ENCODE measurements at regions not wholly inside any gene's neighbourhood (a gene's known extent, or its start where the extent isn't known, plus 50 kb on each side); places are given as distances from the start of the nearest gene placed in this dataset.

- no peaks in the 10 kb centered on the region for H3K27me3 ChIP-seq (replicated peaks in 2 of 5; ENCODE audit: control insufficient read depth in 4 of 5, insufficient read depth in 5 of 5, low read length in 4 of 5)
- peaks cover 0 to 4% (median 0%) of the 10 kb centered on the region in 5 experiments for H3K9me3 ChIP-seq (ENCODE audit: control extremely low read depth in 1 of 5, control insufficient read depth in 4 of 5, insufficient read depth in 2 of 5, low read depth in 1 of 5, low read length in 4 of 5)
- H3K4me3 ChIP-seq (ENCODE audit: control insufficient read depth in 1 of 7, extremely low read depth in 1 of 7, insufficient read depth in 4 of 7, low read depth in 2 of 7, low read length in 6 of 7), result no peak overlapping the region
- ChIA-PET POLR2A (no interaction called here), CTCF (no interaction called here)
- no peak overlapping the region for H3K27ac ChIP-seq (ENCODE audit: insufficient read depth in 1 of 2, low read depth in 1 of 2, low read length in 2 of 2, poor library complexity in 1 of 2, severe bottlenecking in 2 of 2)
- DNase-seq, result no peak
- peaks cover 0 to 16% (median 11%) of the 10 kb centered on the region in 4 experiments for H3K4me1 ChIP-seq (ENCODE audit: control extremely low read depth in 1 of 4, control insufficient read depth in 4 of 4, insufficient read depth in 4 of 4, low read length in 3 of 4)
- H3K36me3 ChIP-seq (ENCODE audit: control insufficient read depth in 4 of 4, insufficient read depth in 4 of 4, low read length in 3 of 4), result peaks cover 0 to 3% (median 0%) of the 10 kb centered on the region in 4 experiments
- 93% methylated on average over 3 of the region's 3 CpGs for WGBS (ENCODE audit: insufficient coverage)
Measured at GRCh38 chr4:123283371-123283895, 113.2 kb upstream of the SPRY1 start.

- Histone ChIP-seq H3K4me1 (ENCODE audit: control extremely low read depth in 1 of 4, control insufficient read depth in 4 of 4, insufficient read depth in 4 of 4, low read length in 3 of 4) (peaks cover 0 to 16% (median 11%) of the 10 kb centered on the region in 4 experiments), H3K27ac (ENCODE audit: insufficient read depth in 1 of 2, low read depth in 1 of 2, low read length in 2 of 2, poor library complexity in 1 of 2, severe bottlenecking in 2 of 2) (no peak overlapping the region), H3K9me3 (ENCODE audit: control extremely low read depth in 1 of 5, control insufficient read depth in 4 of 5, insufficient read depth in 2 of 5, low read depth in 1 of 5, low read length in 4 of 5) (peaks cover 0 to 8% (median 0%) of the 10 kb centered on the region in 5 experiments), H3K27me3 (replicated peaks in 2 of 5; ENCODE audit: control insufficient read depth in 4 of 5, insufficient read depth in 5 of 5, low read length in 4 of 5) (no peaks in the 10 kb centered on the region), H3K36me3 (ENCODE audit: control insufficient read depth in 4 of 4, insufficient read depth in 4 of 4, low read length in 3 of 4) (peaks cover 0 to 3% (median 2%) of the 10 kb centered on the region in 4 experiments), H3K4me3 (ENCODE audit: control insufficient read depth in 1 of 7, extremely low read depth in 1 of 7, insufficient read depth in 4 of 7, low read depth in 2 of 7, low read length in 6 of 7) (peak overlapping the region in 1 of 7 experiments; percentile 10)
- POLR2A ChIA-PET, result no interaction called here
- peak; percentile 10 to 79 (median 59) for DNase-seq
- no CpG with 5 or more reads among the region's 2 CpGs for WGBS (ENCODE audit: insufficient coverage)
- CTCF ChIA-PET, result no interaction called here
Measured at GRCh38 chr4:123284168-123284567, 112.4 kb upstream of the SPRY1 start.

GRCh38 chr4:123286903-123287466 lies 109.6 kb upstream of the SPRY1 start:
- CTCF ChIA-PET, result interaction anchor here (0.9 kb wide), 1 partner anchor 9 kb away, joined by 3 read pairs; no protein-coding TSS in a partner anchor
- no peak for DNase-seq
- Histone ChIP-seq H3K4me3 (ENCODE audit: control insufficient read depth in 1 of 7, extremely low read depth in 1 of 7, insufficient read depth in 4 of 7, low read depth in 2 of 7, low read length in 6 of 7) (no peak overlapping the region), H3K27ac (ENCODE audit: insufficient read depth in 1 of 2, low read depth in 1 of 2, low read length in 2 of 2, poor library complexity in 1 of 2, severe bottlenecking in 2 of 2) (no peak overlapping the region), H3K4me1 (ENCODE audit: control extremely low read depth in 1 of 4, control insufficient read depth in 4 of 4, insufficient read depth in 4 of 4, low read length in 3 of 4) (peaks cover 0 to 16% (median 11%) of the 10 kb centered on the region in 4 experiments), H3K36me3 (ENCODE audit: control insufficient read depth in 4 of 4, insufficient read depth in 4 of 4, low read length in 3 of 4) (peaks cover 0 to 3% (median 3%) of the 10 kb centered on the region in 4 experiments), H3K27me3 (replicated peaks in 2 of 5; ENCODE audit: control insufficient read depth in 4 of 5, insufficient read depth in 5 of 5, low read length in 4 of 5) (no peaks in the 10 kb centered on the region), H3K9me3 (ENCODE audit: control extremely low read depth in 1 of 5, control insufficient read depth in 4 of 5, insufficient read depth in 2 of 5, low read depth in 1 of 5, low read length in 4 of 5) (peaks cover 4 to 34% (median 6%) of the 10 kb centered on the region in 5 experiments)
- POLR2A ChIA-PET, result interaction anchor here (0.6 to 0.7 kb wide), 2 partner anchors 67 to 676 kb away, joined by 4 to 10 read pairs; no protein-coding TSS in a partner anchor
- WGBS (ENCODE audit: insufficient coverage), result 100% methylated on average over 1 of the region's 2 CpGs

GRCh38 chr4:123288309-123289025 lies 108.1 kb upstream of the SPRY1 start:
- peaks cover 0 to 16% (median 11%) of the 10 kb centered on the region in 4 experiments for H3K4me1 ChIP-seq (ENCODE audit: control extremely low read depth in 1 of 4, control insufficient read depth in 4 of 4, insufficient read depth in 4 of 4, low read length in 3 of 4)
- 100% methylated on average over 2 of the region's 3 CpGs for WGBS (ENCODE audit: insufficient coverage)
- POLR2A ChIA-PET, result no interaction called here
- no peak for DNase-seq
- H3K27me3 ChIP-seq (replicated peaks in 2 of 5; ENCODE audit: control insufficient read depth in 4 of 5, insufficient read depth in 5 of 5, low read length in 4 of 5), result no peaks in the 10 kb centered on the region
- H3K36me3 ChIP-seq (ENCODE audit: control insufficient read depth in 4 of 4, insufficient read depth in 4 of 4, low read length in 3 of 4), result peaks cover 3 to 11% (median 3%) of the 10 kb centered on the region in 4 experiments
- H3K27ac ChIP-seq (ENCODE audit: insufficient read depth in 1 of 2, low read depth in 1 of 2, low read length in 2 of 2, poor library complexity in 1 of 2, severe bottlenecking in 2 of 2), result no peak overlapping the region
- no peak overlapping the region for H3K4me3 ChIP-seq (ENCODE audit: control insufficient read depth in 1 of 7, extremely low read depth in 1 of 7, insufficient read depth in 4 of 7, low read depth in 2 of 7, low read length in 6 of 7)
- CTCF ChIA-PET, result interaction anchor here (0.7 kb wide), 1 partner anchor 14 kb away, joined by 3 read pairs; no protein-coding TSS in a partner anchor
- H3K9me3 ChIP-seq (ENCODE audit: control extremely low read depth in 1 of 5, control insufficient read depth in 4 of 5, insufficient read depth in 2 of 5, low read depth in 1 of 5, low read length in 4 of 5), result peaks cover 4 to 49% (median 11%) of the 10 kb centered on the region in 5 experiments

- no peaks in the 10 kb centered on the region for H3K27me3 ChIP-seq (replicated peaks in 2 of 5; ENCODE audit: control insufficient read depth in 4 of 5, insufficient read depth in 5 of 5, low read length in 4 of 5)
- H3K4me3 ChIP-seq (ENCODE audit: control insufficient read depth in 1 of 7, extremely low read depth in 1 of 7, insufficient read depth in 4 of 7, low read depth in 2 of 7, low read length in 6 of 7), result no peak overlapping the region
- H3K9me3 ChIP-seq (ENCODE audit: control extremely low read depth in 1 of 5, control insufficient read depth in 4 of 5, insufficient read depth in 2 of 5, low read depth in 1 of 5, low read length in 4 of 5), result peaks cover 4 to 56% (median 12%) of the 10 kb centered on the region in 5 experiments
- H3K4me1 ChIP-seq (ENCODE audit: control extremely low read depth in 1 of 4, control insufficient read depth in 4 of 4, insufficient read depth in 4 of 4, low read length in 3 of 4), result no peaks in the 10 kb centered on the region
- DNase-seq, result peak; percentile 32 to 67 (median 66)
- H3K36me3 ChIP-seq (ENCODE audit: control insufficient read depth in 4 of 4, insufficient read depth in 4 of 4, low read length in 3 of 4), result peaks cover 3 to 16% (median 4%) of the 10 kb centered on the region in 4 experiments
- ChIA-PET CTCF (no interaction called here), POLR2A (no interaction called here)
- no peak overlapping the region for H3K27ac ChIP-seq (ENCODE audit: insufficient read depth in 1 of 2, low read depth in 1 of 2, low read length in 2 of 2, poor library complexity in 1 of 2, severe bottlenecking in 2 of 2)
Measured at GRCh38 chr4:123291329-123291728, 105.3 kb upstream of the SPRY1 start.

GRCh38 chr4:123297836-123298235 lies 98.8 kb upstream of the SPRY1 start:
- Histone ChIP-seq H3K4me1 (ENCODE audit: control extremely low read depth in 1 of 4, control insufficient read depth in 4 of 4, insufficient read depth in 4 of 4, low read length in 3 of 4) (peaks cover 2 to 15% (median 5%) of the 10 kb centered on the region in 4 experiments), H3K27me3 (replicated peaks in 2 of 5; ENCODE audit: control insufficient read depth in 4 of 5, insufficient read depth in 5 of 5, low read length in 4 of 5) (no peaks in the 10 kb centered on the region), H3K4me3 (ENCODE audit: control insufficient read depth in 1 of 7, extremely low read depth in 1 of 7, insufficient read depth in 4 of 7, low read depth in 2 of 7, low read length in 6 of 7) (no peak overlapping the region), H3K36me3 (ENCODE audit: control insufficient read depth in 4 of 4, insufficient read depth in 4 of 4, low read length in 3 of 4) (peaks cover 0 to 12% (median 2%) of the 10 kb centered on the region in 4 experiments), H3K9me3 (ENCODE audit: control extremely low read depth in 1 of 5, control insufficient read depth in 4 of 5, insufficient read depth in 2 of 5, low read depth in 1 of 5, low read length in 4 of 5) (peaks cover 0 to 13% (median 3%) of the 10 kb centered on the region in 5 experiments), H3K27ac (ENCODE audit: insufficient read depth in 1 of 2, low read depth in 1 of 2, low read length in 2 of 2, poor library complexity in 1 of 2, severe bottlenecking in 2 of 2) (no peak overlapping the region)
- POLR2A ChIA-PET, result no interaction called here
- CTCF ChIA-PET, result no interaction called here
- DNase-seq, result no peak
- 100% methylated on average over 1 of the region's 2 CpGs for WGBS (ENCODE audit: insufficient coverage)

GRCh38 chr4:123298261-123298660 lies 98.3 kb upstream of the SPRY1 start:
- H3K4me1 ChIP-seq (ENCODE audit: control extremely low read depth in 1 of 4, control insufficient read depth in 4 of 4, insufficient read depth in 4 of 4, low read length in 3 of 4), result peaks cover 2 to 15% (median 5%) of the 10 kb centered on the region in 4 experiments
- DNase-seq, result no peak
- H3K36me3 ChIP-seq (ENCODE audit: control insufficient read depth in 4 of 4, insufficient read depth in 4 of 4, low read length in 3 of 4), result peaks cover 0 to 7% (median 2%) of the 10 kb centered on the region in 4 experiments
- no peak overlapping the region for H3K4me3 ChIP-seq (ENCODE audit: control insufficient read depth in 1 of 7, extremely low read depth in 1 of 7, insufficient read depth in 4 of 7, low read depth in 2 of 7, low read length in 6 of 7)
- H3K27me3 ChIP-seq (replicated peaks in 2 of 5; ENCODE audit: control insufficient read depth in 4 of 5, insufficient read depth in 5 of 5, low read length in 4 of 5), result no peaks in the 10 kb centered on the region
- POLR2A ChIA-PET, result no interaction called here
- no peak overlapping the region for H3K27ac ChIP-seq (ENCODE audit: insufficient read depth in 1 of 2, low read depth in 1 of 2, low read length in 2 of 2, poor library complexity in 1 of 2, severe bottlenecking in 2 of 2)
- H3K9me3 ChIP-seq (ENCODE audit: control extremely low read depth in 1 of 5, control insufficient read depth in 4 of 5, insufficient read depth in 2 of 5, low read depth in 1 of 5, low read length in 4 of 5), result peaks cover 0 to 9% (median 3%) of the 10 kb centered on the region in 5 experiments
- CTCF ChIA-PET, result no interaction called here
- WGBS (ENCODE audit: insufficient coverage), result 100% methylated on average over 6 of the region's 6 CpGs

Data from common myeloid progenitor, CD34-positive (primary cell).